ENCODE measurements at regions not wholly inside any gene's neighbourhood (a gene's known extent, or its start where the extent isn't known, plus 50 kb on each side); places are given as distances from the start of the nearest gene placed in this dataset.

DNA sequence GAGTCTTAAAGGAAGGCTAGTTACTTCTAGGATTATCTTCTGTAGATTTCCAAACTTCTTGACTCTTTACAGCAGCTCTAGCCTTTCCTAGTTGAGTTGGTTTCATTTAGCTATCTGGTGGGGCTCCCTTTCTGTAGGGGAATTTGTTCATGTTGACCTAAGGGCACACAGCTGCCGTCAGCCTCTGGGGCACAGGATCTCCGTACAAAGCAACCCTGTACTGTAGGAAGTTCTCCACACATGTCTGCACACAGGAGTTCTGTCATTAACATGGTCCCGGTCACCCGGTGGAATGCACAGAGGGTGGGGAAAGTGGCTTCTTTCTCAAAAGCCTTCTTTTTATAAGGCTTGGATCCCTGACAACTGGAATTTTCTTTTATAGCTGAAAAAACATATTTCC, 88.7 kb upstream of the TNIK start:
- no peak overlapping the region for H3K4me3 Mint-ChIP-seq
- CTCF ChIA-PET = interaction anchor here (0.7 to 1.6 kb wide), 5 partner anchors 10 to 264 kb away, joined by 3 to 4 read pairs (median 3); no protein-coding TSS in a partner anchor
- H3K27ac Mint-ChIP-seq = no peak overlapping the region
- DNase-seq = no peak
- peaks cover 8% of the 10 kb centered on the region for H3K9me3 Mint-ChIP-seq
- POLR2A ChIA-PET = no interaction called here
- H3K36me3 Mint-ChIP-seq (ENCODE audit: low read depth) = no peaks in the 10 kb centered on the region
- H3K27me3 Mint-ChIP-seq = no peaks in the 10 kb centered on the region
- H3K4me1 Mint-ChIP-seq = peaks cover 7% of the 10 kb centered on the region

DNA sequence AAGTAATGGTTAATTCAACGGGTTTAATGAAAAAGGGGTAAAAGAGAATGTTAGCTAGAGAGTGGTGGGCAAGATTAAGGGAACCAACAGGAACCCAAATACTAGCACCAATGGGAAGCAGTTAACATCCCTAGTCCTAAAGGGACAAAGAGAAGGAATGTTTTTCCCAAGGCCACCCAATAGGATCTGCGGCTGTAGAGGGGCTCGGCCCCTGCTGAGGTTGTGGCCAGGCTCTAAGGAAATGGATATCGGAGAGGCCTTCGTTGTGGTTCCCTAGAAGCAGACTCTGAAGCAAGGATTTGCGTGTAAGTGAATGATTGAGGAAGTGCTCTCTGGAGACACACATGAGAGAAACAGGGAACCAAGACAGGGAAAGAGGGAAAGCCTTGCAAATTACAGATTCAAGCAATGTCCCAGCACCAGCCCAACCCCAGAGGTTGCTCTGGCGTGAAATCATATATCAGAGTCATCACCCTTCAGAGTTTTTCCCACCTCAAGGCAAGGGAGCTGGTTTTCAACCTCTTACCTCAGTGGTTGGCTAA, 83.6 kb upstream of the TNIK start:
- Mint-ChIP-seq H3K27ac (no peak overlapping the region), H3K9me3 (peaks cover 6% of the 10 kb centered on the region), H3K4me1 (peaks cover 7% of the 10 kb centered on the region), H3K36me3 (ENCODE audit: low read depth) (no peaks in the 10 kb centered on the region), H3K27me3 (no peaks in the 10 kb centered on the region), H3K4me3 (no peak overlapping the region)
- ChIA-PET POLR2A (no interaction called here), CTCF (interaction anchor here (0.6 kb wide), 1 partner anchor 308 kb away, joined by 3 read pairs; no protein-coding TSS in a partner anchor)
- DNase-seq = no peak

DNA sequence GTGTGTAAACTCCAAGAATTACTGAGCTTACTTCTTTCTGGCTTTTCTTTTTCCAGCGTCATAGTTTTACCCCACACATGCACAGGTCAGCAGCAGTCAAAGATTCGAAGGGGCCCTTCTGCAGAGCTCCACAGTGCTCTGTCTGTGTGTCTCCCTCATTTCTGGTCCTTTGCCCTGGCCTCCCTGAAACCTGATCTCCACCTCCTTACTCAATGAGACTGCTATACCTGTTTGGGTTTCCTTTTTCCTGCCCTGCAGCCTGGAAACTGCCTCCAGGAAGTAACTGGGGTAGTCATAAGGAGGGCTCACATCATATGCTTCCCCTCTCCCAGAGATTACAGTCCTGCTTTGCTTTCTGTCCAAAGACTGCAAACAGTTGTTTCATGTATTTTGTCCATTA, 82.8 kb upstream of the TNIK start:
- no peaks in the 10 kb centered on the region for H3K36me3 Mint-ChIP-seq (ENCODE audit: low read depth)
- POLR2A ChIA-PET = no interaction called here
- no peaks in the 10 kb centered on the region for H3K27me3 Mint-ChIP-seq
- no peak overlapping the region for H3K27ac Mint-ChIP-seq
- no peak overlapping the region for H3K4me3 Mint-ChIP-seq
- DNase-seq = no peak
- H3K9me3 Mint-ChIP-seq = peaks cover 4% of the 10 kb centered on the region
- CTCF ChIA-PET = interaction anchor here (0.6 to 1.2 kb wide), 6 partner anchors 10 to 307 kb away, joined by 3 to 5 read pairs (median 3); no protein-coding TSS in a partner anchor
- peaks cover 7% of the 10 kb centered on the region for H3K4me1 Mint-ChIP-seq

DNA sequence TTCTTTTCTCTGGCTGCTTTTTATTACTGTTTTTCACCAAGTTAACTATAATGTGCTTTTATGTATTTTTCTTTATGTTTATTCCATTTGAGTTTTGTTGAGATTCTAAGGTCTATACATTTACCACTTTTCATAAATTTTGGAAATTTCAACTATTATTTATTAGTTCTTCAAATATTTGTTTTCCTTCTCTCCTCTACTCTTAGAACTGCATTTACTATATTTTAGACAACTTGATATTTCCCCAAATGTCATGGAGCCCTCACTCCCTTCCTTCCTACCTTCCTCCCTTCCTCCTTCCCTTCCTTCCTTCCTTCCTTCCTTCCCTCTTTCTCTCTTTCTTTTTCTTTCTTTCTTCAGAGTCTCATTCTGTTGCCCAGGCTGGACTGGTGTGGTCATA, 81.4 kb upstream of the TNIK start:
- H3K36me3 Mint-ChIP-seq (ENCODE audit: low read depth) = no peaks in the 10 kb centered on the region
- DNase-seq = no peak
- peaks cover 4% of the 10 kb centered on the region for H3K9me3 Mint-ChIP-seq
- no peak overlapping the region for H3K4me3 Mint-ChIP-seq
- H3K4me1 Mint-ChIP-seq = peaks cover 7% of the 10 kb centered on the region
- no peak overlapping the region for H3K27ac Mint-ChIP-seq
- no peaks in the 10 kb centered on the region for H3K27me3 Mint-ChIP-seq
- CTCF ChIA-PET = interaction anchor here (1.2 kb wide), 1 partner anchor 51 kb away, joined by 3 read pairs; no protein-coding TSS in a partner anchor
- POLR2A ChIA-PET = no interaction called here

DNA sequence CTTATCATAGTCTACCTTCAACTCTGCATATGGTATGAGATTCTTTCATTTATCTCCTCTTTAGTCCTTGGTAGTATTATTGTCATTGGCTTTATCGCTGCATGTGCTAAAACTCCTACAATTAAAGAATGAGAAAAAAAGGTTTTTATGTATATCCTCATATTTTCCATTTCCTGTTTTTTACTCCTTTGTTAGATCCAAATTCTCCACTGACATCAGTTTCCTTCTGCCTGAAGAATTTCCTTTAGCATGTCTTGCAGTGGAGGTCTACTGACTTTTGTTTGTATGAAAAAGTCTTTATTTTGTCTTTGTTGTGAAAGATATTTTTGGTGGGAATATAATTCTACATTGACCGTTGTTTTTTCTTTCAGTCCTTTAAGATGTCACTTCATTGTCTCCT, 81.0 kb upstream of the TNIK start:
- ChIA-PET CTCF (interaction anchor here (0.6 kb wide), 1 partner anchor 17 kb away, joined by 6 read pairs; no protein-coding TSS in a partner anchor), POLR2A (no interaction called here)
- H3K27me3 Mint-ChIP-seq = no peaks in the 10 kb centered on the region
- peaks cover 4% of the 10 kb centered on the region for H3K9me3 Mint-ChIP-seq
- H3K4me1 Mint-ChIP-seq = peaks cover 7% of the 10 kb centered on the region
- DNase-seq = no peak
- H3K4me3 Mint-ChIP-seq = no peak overlapping the region
- H3K36me3 Mint-ChIP-seq (ENCODE audit: low read depth) = no peaks in the 10 kb centered on the region
- no peak overlapping the region for H3K27ac Mint-ChIP-seq

DNA sequence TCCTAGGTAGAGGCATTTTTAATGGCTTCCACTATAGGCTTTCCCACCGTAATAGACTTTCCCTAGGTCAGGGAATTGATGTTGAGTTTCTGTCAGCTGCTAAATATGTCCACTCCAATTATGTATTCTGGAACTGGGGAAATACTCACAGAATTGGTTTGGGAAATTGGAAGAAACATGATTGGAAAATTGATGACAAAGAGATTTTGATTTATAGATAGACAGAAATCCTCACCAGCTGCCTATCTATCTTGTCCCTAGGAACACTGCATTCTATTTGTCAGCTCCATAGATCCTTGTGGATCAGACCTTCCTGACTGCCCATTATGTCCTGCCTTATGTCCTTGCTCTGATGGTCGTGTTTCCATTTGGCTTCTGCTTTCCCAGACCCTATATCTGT, 75.6 kb upstream of the TNIK start:
- Mint-ChIP-seq H3K4me3 (no peak overlapping the region), H3K4me1 (no peaks in the 10 kb centered on the region), H3K36me3 (ENCODE audit: low read depth) (no peaks in the 10 kb centered on the region), H3K27ac (no peak overlapping the region), H3K27me3 (no peaks in the 10 kb centered on the region), H3K9me3 (no peaks in the 10 kb centered on the region)
- CTCF ChIA-PET = no interaction called here
- POLR2A ChIA-PET = no interaction called here
- no peak for DNase-seq

DNA sequence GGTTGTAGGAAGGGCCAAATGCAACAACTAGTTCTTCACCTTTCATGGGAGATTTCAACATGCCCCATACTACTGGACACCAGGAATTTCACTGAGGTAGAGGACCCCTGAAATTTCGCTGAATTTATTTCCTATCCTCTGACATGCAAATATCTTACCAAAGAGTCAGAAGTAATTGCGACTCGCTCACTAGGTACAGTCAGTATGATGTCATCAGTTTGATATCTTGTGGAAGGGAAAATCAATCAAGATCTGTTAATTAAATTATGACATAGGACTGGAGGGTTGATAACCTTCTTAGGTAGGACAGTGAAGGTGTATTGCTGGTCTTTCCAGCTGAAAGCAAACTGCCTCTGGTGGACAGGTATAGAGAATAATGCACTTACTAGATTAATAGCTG, 74.9 kb upstream of the TNIK start:
- CTCF ChIA-PET = no interaction called here

DNA sequence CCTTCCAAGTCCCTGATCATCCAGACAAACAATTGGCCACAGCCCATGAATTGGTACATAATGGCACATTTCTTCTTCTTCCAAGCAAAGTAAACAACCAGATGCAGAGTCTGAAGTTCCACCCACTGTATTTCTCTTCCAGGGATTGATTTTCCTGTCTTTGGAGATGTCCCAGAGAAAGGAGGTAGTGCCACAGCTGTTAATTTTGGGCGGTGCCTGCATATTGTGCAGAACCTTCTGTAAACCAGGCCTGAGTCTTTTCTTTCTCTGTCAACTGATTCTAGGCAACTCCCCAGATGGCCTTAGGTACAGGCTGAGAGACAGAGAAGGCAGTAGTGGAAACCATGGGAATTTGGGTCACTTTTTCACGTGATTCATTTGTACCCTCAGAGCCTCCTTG, 73.5 kb upstream of the TNIK start:
- CTCF ChIA-PET = interaction anchor here (0.6 to 1.5 kb wide), 4 partner anchors 9 to 163 kb away, joined by 3 to 5 read pairs (median 4); no protein-coding TSS in a partner anchor

More for the DNA sequence above, 74.9 kb upstream of the TNIK start:
- Mint-ChIP-seq H3K4me1 (no peaks in the 10 kb centered on the region), H3K27me3 (no peaks in the 10 kb centered on the region), H3K9me3 (no peaks in the 10 kb centered on the region), H3K36me3 (ENCODE audit: low read depth) (no peaks in the 10 kb centered on the region), H3K4me3 (no peak overlapping the region), H3K27ac (no peak overlapping the region)
- POLR2A ChIA-PET = no interaction called here
- no peak for DNase-seq

DNA sequence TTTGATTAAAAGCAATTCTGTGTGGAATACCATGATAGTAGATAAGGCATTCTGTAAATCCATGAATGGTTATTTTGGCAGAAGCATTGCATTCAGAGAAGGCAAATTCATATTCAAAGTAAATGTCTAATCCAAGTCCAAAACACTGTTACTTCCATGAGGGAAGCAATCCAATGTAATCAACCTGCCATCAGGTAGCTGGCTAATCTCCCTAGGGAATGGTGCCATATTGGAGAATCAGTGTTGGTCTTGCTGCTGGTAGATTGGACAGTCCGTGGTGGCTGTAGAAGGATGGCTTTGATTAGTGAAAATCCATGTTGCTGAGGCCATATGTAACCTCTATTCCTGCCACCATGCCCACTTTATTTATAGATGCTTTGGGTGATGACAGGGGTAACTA, 72.1 kb upstream of the TNIK start:
- no peak overlapping the region for H3K27ac Mint-ChIP-seq
- CTCF ChIA-PET = interaction anchor here (1.5 kb wide), 1 partner anchor 11 kb away, joined by 4 read pairs; no protein-coding TSS in a partner anchor

More for the DNA sequence above, 73.5 kb upstream of the TNIK start:
- POLR2A ChIA-PET = no interaction called here
- no peak overlapping the region for H3K27ac Mint-ChIP-seq
- H3K4me3 Mint-ChIP-seq = no peak overlapping the region
- no peaks in the 10 kb centered on the region for H3K36me3 Mint-ChIP-seq (ENCODE audit: low read depth)
- H3K4me1 Mint-ChIP-seq = no peaks in the 10 kb centered on the region
- H3K9me3 Mint-ChIP-seq = no peaks in the 10 kb centered on the region
- DNase-seq = no peak
- no peaks in the 10 kb centered on the region for H3K27me3 Mint-ChIP-seq

DNA sequence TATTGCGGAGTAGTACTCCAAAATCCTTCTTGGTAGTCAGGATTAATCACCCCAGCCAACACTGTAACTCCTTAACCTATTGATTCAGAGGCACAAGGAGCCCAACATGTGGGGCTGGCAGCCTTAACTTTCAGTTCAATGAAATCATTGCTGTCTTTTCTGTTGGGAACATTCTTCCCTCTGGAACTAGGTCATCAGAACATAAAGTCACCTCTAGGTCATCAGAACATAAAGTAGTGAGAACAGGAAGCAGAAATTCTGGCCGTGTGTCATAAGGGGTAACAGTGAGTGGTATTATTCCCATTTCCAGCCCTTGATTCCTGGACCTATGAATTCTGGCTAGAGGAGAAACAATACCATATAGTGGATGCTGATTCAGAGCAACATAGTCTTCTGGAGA, 71.5 kb upstream of the TNIK start:
- Mint-ChIP-seq H3K27me3 (no peaks in the 10 kb centered on the region), H3K4me1 (no peaks in the 10 kb centered on the region), H3K4me3 (no peak overlapping the region), H3K9me3 (no peaks in the 10 kb centered on the region), H3K27ac (no peak overlapping the region), H3K36me3 (ENCODE audit: low read depth) (no peaks in the 10 kb centered on the region)
- ChIA-PET CTCF (interaction anchor here (1.2 kb wide), 1 partner anchor 8 kb away, joined by 6 read pairs; no protein-coding TSS in a partner anchor), POLR2A (no interaction called here)
- DNase-seq = no peak

More for the DNA sequence above, 72.1 kb upstream of the TNIK start:
- Mint-ChIP-seq H3K36me3 (ENCODE audit: low read depth) (no peaks in the 10 kb centered on the region), H3K9me3 (no peaks in the 10 kb centered on the region), H3K4me1 (no peaks in the 10 kb centered on the region), H3K27me3 (no peaks in the 10 kb centered on the region), H3K4me3 (no peak overlapping the region)
- DNase-seq = no peak
- POLR2A ChIA-PET = no interaction called here

DNA sequence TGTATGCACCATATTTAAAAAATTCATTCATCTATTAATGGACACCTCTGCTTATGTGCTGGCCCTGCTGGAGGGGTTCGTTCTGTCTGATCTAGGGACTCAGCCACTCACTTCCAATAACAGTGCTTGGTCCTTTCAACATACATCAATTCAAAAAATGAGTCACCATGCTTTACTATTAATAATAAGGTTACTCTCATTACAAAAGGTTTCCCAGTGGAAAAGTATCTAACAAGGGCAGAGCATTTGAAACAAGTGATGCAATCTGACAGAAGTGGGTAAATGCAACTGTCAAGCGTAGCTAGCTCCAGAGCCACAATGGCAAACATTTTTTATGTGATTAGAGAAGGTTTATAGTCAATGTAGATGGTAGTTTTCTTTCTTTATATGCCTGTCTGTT, 67.9 kb upstream of the TNIK start:
- no peaks in the 10 kb centered on the region for H3K36me3 Mint-ChIP-seq (ENCODE audit: low read depth)
- H3K27me3 Mint-ChIP-seq = no peaks in the 10 kb centered on the region
- H3K4me3 Mint-ChIP-seq = no peak overlapping the region
- peaks cover 7% of the 10 kb centered on the region for H3K4me1 Mint-ChIP-seq
- ChIA-PET CTCF (no interaction called here), POLR2A (no interaction called here)
- no peak for DNase-seq
- H3K9me3 Mint-ChIP-seq = no peaks in the 10 kb centered on the region
- no peak overlapping the region for H3K27ac Mint-ChIP-seq

DNA sequence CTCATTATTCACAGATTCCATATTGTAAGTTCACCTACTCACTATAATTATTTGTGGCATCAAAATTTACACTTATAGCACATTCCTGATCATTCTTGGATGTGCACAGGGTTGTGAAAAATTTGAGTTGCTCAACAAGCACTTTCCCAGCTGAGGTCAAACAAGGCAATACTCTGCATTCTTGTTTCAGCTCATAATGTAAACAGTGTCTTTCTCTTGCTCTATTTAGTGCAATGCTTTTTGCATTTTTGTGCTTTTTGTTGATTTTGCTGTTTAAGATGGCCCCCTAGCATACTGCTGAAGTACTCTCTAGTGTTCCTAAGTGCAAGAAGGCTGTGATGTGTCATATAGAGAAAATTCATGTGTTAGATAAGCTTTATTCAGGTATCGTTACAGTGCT, 66.7 kb upstream of the TNIK start:
- ChIA-PET POLR2A (no interaction called here), CTCF (no interaction called here)
- Mint-ChIP-seq H3K27me3 (no peaks in the 10 kb centered on the region), H3K9me3 (no peaks in the 10 kb centered on the region), H3K27ac (no peak overlapping the region), H3K4me3 (no peak overlapping the region), H3K4me1 (peaks cover 7% of the 10 kb centered on the region), H3K36me3 (ENCODE audit: low read depth) (no peaks in the 10 kb centered on the region)
- no peak for DNase-seq

DNA sequence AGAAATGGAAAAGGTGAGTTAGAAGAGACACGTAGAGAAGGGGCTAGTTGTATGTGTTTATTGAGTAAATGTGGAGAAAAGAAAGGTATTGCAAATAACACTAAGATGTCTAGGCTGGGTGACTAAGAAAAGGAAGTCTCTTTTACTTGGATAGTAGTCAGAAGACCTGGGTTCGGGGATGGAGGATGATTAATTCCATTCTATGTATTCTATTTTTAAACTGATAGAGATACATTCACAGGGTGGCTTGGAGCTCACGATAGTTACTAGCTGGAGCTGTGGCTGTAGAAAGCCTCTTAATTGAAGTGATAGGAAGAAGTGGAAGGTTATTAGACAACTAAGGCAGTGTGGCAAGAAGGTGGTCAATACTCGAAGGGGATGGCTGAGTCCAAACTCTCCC, 65.9 kb upstream of the TNIK start:
- peaks cover 7% of the 10 kb centered on the region for H3K4me1 Mint-ChIP-seq
- ChIA-PET POLR2A (no interaction called here), CTCF (no interaction called here)
- no peak overlapping the region for H3K4me3 Mint-ChIP-seq
- H3K27ac Mint-ChIP-seq = no peak overlapping the region
- no peaks in the 10 kb centered on the region for H3K36me3 Mint-ChIP-seq (ENCODE audit: low read depth)
- H3K9me3 Mint-ChIP-seq = no peaks in the 10 kb centered on the region
- H3K27me3 Mint-ChIP-seq = no peaks in the 10 kb centered on the region
- no peak for DNase-seq

DNA sequence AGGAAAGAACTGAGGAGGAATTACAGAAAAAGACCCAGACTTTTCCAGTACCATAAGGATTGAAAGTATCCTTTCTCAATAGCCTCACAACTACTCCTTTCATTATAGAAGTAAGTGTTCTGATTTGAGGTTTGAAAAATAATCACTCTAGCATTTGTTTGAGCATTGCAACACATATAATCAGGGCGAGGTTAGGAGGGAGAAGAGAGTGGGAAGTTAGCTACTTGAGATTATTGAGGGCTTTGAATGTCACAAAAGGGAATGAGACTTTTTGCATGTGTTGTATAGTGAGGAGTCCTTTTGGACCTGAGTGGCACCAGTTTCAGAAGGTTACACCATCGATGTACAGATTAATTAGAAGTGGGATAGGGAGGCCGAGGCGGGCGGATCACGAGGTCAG, 65.2 kb upstream of the TNIK start:
- DNase-seq = no peak
- H3K36me3 Mint-ChIP-seq (ENCODE audit: low read depth) = no peaks in the 10 kb centered on the region
- no peak overlapping the region for H3K4me3 Mint-ChIP-seq
- ChIA-PET POLR2A (no interaction called here), CTCF (no interaction called here)
- H3K27ac Mint-ChIP-seq = no peak overlapping the region
- no peaks in the 10 kb centered on the region for H3K9me3 Mint-ChIP-seq
- no peaks in the 10 kb centered on the region for H3K27me3 Mint-ChIP-seq
- H3K4me1 Mint-ChIP-seq = peaks cover 7% of the 10 kb centered on the region

All from activated CD4-positive, alpha-beta T cell treated with anti-CD3 and anti-CD28 coated beads, Interleukin-2, amount 10 ng/mL, durations not matched to agents 7 days and 5 days (primary cell).